Inflammatory macrophage (primary cell): ENCODE measurements at regions not wholly inside any gene's neighbourhood (a gene's known extent, or its start where the extent isn't known, plus 50 kb on each side); places are given as distances from the start of the nearest gene placed in this dataset.

Experiments used
- DNase-seq, 2 donors: peaks; one replicate each; pipeline ENCODE4 v3.0.0-alpha.2; 2020 to 2022

GRCh38 chr21:35893156-35893555 is 167.2 kb downstream of the SETD4 start:
- no peak for DNase-seq

GRCh38 chr21:35886887-35887286 is 173.4 kb downstream of the SETD4 start:
- DNase-seq, result no peak

- DNase-seq, result no peak
These were observed 174.3 kb downstream of the SETD4 start for GRCh38 chr21:35885942-35886541.

GRCh38 chr21:35882791-35883240 is 177.5 kb downstream of the SETD4 start:
- DNase-seq, result no peak

- no peak for DNase-seq
These were observed 186.9 kb downstream of the SETD4 start for GRCh38 chr21:35873441-35873840.

DNA sequence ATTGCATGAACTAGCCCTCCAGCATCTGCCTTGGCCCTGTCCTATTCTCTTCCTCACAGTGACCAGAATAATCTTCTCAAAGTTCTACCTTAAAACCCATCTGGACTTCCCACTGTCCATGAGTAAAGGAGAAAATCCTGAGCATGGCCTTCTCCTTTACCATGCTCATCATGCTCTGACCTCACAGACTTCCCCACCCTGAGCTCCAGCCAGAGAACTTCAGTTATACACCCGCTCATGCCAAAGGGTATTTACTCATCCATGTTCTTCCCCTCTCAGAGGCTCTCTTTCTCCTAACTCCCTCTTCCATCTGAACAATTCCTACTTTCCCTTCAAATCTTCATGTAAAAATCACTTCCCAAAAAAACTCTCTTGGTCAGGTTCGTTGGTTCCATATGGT is 188.4 kb downstream of the SETD4 start:
- peak in 1 of 2 donors; percentile 36 for DNase-seq

- DNase-seq, result no peak
These were observed 191.5 kb downstream of the SETD4 start for GRCh38 chr21:35868869-35869223.

DNA sequence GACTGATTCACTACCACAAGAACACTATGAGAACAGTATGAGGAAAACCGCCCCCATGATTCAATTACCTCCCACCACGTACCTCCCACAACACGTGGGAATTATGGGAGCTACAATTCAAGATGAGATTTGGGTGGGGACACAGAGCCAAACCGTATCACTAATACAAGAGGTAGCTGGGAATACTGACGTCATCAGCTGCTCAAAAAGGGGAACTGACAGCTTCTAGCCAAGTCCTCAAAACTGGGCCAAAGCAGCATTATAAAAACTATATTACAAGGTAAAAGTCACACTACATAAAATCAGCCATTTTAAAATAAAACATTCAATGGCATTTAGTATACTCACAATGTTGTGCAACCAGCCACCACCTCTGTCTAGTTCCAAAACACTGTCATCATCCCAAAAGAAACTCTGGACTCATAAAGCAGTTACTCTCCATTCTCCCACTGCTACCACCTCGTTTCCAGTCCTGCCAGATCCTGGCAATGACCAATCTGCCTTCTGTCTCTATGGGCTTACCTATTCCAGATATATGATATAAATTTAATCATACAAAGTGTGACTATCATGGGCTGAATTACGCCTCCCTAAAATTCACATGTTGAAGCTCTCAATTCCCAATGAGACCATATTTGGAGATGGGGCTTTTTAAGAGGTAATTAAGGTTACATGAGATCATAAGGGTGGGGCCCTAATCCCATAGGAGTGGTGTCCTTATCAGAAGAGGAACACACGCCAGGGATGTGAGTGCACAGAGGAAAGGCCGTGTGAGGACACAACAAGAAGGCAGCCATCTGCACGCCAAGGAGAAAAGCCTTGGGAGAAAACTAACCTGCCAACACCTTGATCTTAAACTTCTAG is 192.1 kb downstream of the SETD4 start:
- DNase-seq, result peak; percentile 33 to 47

GRCh38 chr21:35864039-35864438 is 196.3 kb downstream of the SETD4 start:
- no peak for DNase-seq

- DNase-seq, result no peak
These were observed 197.4 kb downstream of the SETD4 start for GRCh38 chr21:35862969-35863368.

DNA sequence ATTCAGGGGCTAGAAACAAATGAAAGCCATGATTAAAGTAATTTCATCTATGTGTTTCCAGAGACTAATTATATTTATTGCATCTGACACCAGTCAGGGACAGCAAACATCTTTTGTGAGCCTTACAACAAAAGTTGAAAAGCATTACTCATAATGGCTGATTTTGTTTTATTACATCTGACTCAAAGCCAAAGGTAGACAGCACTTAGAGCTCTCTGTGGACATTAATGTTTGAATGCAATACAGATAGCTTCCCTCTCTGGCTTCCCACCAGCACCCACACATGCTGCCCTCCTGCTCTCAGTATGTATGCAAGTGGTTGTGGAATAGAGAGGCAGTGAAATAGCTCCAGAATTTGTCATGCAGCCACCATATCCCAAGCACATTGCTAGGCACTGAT is 198.7 kb downstream of the SETD4 start:
- peak; percentile 17 to 60 for DNase-seq

DNA sequence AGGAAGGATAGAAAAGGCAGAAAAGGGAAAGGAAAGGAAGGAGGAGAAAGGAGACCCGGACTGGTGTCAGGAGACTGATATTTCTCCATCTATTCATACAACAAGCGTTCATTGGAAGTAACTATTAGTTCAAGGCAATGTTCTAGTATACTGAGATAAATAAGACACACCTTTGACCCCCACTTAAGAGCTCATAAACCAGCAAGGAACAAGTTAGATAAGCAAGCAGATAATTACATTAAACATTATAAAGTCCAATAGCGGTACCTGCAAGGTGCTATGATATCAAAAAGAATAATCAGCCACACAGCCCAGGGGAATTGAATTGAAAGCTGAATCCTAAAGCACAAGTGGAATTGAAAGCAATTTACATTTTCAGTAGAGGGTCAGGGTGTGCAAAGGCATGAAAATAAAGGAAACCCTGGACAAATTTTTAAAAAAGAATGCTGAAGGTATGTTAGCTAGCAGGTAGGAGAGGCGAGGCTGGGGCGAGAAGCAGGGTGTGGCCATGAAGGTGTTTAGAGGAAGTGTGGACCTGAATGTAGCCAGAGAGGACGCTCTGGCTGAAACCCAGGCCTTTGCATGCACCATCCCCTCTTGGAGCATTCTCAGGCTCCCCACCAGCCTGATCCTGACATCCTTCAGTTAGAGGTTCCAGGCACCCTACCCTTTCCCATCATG is 200.0 kb downstream of the SETD4 start:
- DNase-seq, result no peak

GRCh38 chr21:35859677-35860076 is 200.6 kb downstream of the SETD4 start:
- DNase-seq, result no peak

GRCh38 chr21:35857095-35857494 is 203.2 kb downstream of the SETD4 start:
- no peak for DNase-seq

DNA sequence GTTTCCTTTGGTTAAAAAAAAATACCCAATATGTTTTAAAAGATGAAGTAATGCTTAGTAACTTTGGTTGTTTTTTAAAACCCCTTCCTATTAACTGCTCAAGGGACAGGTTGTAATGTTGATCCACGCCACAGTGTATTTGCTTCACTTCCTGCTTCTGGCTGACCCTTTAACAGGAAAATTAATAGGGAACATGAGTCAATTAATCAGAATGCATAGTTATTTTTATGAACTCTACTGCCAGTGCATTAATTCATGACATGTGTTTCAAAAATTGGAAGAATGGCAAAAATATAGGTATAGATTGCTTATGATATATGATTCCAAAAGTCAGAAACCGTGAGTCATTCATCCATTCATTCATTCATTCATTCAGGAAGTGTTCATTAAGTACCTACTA is 204.8 kb downstream of the SETD4 start:
- no peak for DNase-seq

DNA sequence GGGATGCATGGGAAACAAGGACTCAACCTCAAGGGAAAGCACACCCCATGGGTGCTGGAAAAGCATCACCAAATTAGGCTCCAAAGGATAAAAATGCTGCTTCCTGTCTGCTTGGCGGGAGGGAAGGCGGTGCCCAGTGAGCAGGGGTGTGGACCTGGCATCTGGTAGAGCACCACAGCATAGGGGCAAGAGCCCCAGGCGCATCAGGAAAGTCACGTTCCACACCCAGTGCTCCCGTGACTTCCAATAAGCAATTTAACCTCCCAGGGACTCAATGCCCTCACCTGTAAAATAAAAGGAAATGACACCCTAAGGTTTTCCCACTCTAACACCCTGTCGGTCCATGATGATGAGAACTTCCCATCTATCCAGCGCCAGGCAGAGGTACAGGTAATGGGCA is 206.0 kb downstream of the SETD4 start:
- DNase-seq, result no peak

GRCh38 chr21:35853321-35854239 is 206.7 kb downstream of the SETD4 start:
- no peak for DNase-seq

DNA sequence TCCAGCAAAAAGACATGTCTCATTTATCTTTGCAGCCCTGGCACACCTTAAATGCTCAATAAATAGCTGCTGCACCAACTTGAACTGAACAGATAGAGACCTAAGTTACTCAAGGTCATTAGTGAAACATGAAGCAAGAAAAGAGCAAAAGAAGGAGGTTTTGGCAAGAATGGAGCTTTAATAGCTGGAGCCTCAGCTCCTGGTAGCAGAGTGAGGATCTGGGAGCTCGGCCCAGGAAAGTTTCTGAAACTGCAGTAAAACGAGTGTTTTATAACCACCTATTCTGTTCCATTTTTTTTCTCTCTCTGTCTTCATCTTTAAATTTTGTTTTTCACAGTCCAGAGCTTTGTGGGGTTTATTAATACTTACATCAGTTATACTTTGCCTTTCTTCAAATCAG is 207.5 kb downstream of the SETD4 start:
- no peak for DNase-seq

GRCh38 chr21:35850542-35851103 is 209.7 kb downstream of the SETD4 start:
- DNase-seq, result no peak

GRCh38 chr21:35850029-35850428 is 210.3 kb downstream of the SETD4 start:
- peak; percentile 62 to 66 for DNase-seq

- no peak for DNase-seq
These were observed 211.2 kb downstream of the SETD4 start for GRCh38 chr21:35849144-35849543.
